GM18858 (cell line): ENCODE measurements at regions not wholly inside any gene's neighbourhood (a gene's known extent, or its start where the extent isn't known, plus 50 kb on each side); places are given as distances from the start of the nearest gene placed in this dataset.
A peak's percentile ranks its signal among the peaks of the same experiment; 100 is the strongest.

ENCODE experiments used
- ATAC-seq: cut with Tn5 transposase; IDR thresholded peaks from one replicate; pipeline ENCODE4 v1.9.1; 2021; ENCODE audit not compliant: unreplicated experiment

DNA sequence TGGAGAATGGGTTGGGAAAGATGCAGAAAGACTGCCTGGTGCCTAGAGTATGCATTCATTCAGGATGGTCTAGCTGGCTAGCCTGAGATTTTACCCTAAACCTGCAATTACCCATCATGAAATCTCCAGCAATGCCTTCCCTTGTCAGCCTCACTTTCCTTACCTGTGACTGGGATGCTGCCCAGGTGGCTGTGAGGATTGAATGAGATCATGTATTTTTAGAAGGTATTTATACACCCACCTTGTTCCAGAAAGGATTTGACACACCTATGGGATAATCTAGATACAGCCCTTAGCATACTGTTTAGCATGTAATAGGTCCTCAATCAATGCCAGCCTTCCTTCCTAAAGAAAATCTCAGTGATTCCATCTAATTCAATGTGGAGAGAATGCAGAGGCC lies 561.4 kb downstream of the CDK5RAP2 start:
- no peak for ATAC-seq

DNA sequence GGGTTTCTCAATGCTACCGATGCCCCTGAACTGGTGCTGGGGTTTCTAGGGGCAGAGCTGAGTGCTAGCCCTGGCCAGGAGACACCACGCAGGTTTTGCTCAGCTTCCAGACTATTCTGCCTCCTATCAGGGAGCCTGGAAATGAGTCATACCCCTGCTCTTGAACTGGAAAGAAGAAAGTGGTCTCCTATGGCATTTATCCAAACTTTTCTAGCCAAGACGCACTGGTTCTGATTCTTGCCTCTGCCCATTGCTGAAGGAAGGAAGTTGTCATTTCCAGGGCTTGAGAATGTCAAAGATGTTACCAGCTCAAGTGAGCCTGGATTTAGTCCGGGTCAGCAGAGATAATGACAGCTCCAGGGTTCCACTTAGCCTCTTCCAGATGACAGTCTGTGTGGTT lies 561.9 kb downstream of the CDK5RAP2 start:
- ATAC-seq: no peak

DNA sequence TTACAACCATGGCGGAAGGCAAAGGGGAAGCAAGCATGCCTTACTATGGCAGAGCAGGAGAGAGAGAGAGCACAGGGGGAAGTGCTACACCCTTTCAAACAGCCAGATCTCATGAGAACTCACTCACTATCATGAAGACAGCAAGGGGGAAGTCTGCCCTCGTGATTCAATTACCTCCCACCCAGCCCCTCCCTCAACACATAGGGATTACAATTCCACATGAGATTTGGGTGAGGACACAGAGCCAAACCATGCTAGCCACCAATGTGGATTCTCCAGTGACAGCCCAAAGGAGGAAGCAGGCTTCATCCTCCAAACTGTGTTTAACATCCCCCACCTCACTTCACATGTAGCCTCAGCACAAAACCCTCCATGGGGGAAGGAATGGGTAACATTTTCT lies 563.7 kb downstream of the CDK5RAP2 start:
- ATAC-seq: no peak

DNA sequence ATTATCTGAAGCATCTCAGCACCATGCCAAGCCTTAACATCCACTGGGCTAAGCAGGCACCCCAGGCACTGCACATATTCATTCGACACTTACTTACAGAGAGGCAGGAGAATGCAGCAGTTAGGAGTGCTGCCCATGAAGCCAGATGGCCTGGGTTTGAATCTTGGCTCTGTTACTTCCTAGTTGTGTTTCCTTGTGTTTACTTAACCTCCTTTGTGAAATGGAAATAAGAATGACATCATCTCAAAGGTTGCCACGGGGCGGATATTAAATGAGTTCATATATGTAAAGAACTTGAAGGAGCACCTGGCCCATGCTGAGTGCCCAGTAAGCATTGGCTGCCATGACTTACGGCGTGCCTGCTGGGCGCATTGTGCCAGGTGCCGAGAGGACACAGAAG lies 565.2 kb downstream of the CDK5RAP2 start:
- ATAC-seq: no peak

DNA sequence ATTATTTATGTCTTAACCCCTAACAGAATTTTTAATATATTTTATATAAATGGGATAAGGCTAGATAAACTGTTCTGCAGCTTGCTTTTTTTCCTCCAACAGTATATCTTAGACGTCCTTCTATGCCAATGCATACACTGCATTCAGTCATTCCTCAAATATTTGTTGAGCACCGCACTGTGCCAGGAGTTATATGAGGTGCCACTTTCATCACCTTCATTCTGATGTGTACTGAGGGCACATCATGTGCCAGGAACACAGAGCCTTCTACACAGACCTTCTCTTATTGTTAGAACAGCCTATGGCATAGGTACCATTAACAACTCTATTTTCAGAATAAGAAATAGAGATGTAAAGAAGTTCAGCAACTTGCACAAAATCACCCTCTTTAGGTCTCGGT lies 570.1 kb downstream of the CDK5RAP2 start:
- no peak for ATAC-seq

DNA sequence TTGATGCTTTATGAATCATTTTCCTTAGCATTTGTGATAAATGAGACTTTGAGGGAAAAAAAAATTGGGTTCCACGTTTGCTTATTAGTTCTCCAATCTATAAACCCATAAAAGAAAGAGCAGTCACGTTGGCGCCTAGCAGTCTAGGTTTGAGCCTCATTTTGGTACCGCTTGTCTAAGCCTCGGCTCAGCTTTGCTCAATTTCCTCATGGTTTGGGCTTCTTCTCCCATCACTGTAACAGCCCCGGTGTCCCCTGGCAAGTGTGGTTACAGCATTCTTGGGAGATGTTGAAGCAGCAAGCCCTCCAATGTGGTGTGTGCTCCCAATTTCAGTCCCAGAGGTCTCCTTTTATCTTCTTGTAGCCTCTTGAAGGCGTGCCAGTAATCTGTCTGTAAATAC lies 578.4 kb downstream of the CDK5RAP2 start:
- no peak for ATAC-seq

DNA sequence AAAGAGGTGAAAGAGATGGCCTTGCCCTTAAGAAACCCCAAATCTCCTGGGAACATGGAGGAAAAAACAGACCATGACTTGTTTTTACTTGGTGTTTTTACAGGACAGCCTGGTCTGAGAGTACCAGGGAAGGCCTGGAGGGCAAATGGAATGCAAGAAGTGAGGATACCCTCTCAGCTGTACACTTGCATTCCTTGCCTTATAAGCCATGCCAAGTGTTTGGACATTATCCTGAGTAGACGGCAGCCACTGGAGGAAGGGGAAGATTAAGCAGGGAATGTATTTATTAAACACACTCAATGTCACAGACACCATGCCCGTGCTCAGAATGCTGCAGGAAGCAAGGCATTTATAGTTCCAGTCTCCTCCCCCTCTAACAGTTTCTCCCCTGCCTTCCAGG lies 581.4 kb downstream of the CDK5RAP2 start:
- no peak for ATAC-seq

DNA sequence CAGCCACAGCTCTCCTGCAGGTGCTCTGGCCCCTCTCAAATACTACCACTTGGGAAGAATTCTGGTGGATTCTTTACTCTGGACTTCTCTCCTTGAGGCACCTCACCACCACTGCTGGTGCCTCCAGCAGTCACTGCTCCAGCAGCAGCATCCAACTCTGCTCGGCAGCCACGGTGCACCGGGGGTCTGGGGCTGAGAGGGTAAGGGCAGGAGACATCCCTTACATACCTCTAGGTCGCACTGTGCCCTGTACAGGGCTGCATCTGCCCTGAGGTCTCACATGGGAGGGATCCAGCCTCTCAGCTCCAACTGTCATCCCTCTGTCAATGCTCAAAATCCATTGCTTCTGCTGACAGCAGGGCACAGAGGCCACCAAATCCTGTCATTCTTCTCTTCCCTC lies 588.2 kb downstream of the CDK5RAP2 start:
- ATAC-seq: no peak

DNA sequence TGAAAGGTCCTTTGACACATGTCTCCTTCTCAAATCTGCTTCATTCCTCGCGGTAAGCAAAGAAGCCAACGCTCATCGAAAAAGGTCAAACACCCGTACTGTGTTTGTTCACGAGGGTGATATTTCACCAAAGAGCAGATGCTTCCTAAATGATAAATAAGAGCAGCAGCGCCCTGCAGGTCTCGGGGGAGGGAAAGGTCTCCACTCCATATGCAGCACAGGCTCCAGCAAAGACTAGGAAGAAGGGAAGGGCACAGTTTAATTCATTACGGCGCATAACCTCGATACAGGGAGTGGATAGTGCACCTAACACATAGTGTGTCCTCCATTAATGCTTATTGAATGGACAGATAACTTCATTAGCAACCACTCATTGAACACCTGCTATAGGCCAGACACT lies 593.3 kb downstream of the CDK5RAP2 start:
- ATAC-seq: no peak

DNA sequence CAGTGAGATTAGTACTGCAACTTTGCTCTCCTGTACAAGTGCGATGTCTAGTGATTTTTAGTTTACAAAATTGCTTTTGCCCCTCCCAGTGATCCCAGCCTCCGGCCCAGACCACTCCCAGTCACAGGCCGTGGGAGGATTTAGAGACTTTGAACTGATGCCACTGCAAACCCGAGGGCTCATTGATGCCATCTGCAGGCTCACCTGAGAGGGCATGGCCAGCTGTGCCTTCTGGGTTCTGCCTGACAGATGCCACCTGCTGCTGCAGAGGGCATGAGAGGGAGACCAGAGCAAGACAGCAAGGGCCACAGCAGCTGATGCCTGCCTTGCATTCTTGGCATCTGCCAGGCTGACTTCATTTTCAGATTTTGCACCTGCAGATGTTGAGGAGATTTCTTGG lies 593.8 kb downstream of the CDK5RAP2 start:
- no peak for ATAC-seq

DNA sequence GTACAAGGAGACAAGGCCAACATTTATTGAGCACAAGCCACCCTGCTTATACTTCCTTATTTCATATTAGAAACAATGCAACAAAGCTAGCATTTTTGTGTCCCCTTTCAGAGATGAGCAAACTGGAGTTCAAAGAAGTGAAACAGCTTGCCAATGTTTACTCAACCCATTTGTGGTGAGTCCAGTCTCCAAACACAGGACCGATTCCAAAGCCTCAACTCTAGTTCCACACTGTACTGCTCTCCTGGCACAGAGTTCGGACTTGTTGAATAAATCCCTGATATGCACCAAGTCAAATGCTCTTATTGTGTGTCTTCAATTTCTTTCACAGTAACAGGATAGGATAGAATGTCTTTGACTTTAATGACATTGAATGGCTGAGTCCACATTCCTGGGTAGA lies 604.8 kb upstream of the BRINP1 start:
- ATAC-seq: no peak

DNA sequence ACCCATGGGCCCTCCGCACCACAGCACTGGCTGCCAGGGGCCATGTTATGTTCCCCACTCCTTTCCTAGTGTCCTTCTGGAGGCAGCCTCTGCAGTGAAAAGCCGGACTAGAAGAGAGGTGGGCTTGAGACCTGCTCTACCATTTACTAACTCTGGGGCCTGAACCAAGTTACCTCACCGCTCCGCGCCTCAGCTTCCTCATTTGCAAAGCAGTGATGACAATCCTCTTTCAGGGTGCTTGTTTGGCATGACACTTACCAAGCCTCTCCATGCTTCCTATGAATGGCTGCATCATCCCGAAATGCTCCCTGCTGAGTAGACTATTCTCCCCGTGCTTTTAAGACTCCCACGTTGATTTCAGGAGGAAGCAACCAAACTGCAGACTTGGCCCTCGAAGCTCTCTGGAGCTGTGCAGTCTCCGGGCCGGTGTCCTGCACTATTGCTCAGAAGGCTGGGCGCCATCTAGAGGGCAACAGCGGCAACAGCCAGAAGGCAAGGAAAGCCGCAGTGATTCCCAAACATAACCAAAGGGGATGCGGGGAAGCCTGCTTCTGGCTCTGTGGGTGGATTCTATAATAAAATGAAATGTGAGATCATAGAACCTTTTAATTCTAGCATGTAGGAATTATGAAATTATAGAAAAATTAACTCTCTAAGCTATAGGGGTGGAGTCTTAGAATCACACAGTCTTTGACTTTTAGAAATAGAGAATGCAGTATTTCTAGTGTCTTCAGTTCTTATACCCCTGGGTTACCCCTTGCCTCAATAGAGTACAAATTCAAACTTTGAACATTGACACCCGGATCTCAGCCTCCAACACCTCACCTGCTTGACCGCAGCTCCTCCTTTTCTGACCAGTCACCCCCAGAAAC lies 599.8 kb upstream of the BRINP1 start:
- peak; percentile 69 for ATAC-seq

DNA sequence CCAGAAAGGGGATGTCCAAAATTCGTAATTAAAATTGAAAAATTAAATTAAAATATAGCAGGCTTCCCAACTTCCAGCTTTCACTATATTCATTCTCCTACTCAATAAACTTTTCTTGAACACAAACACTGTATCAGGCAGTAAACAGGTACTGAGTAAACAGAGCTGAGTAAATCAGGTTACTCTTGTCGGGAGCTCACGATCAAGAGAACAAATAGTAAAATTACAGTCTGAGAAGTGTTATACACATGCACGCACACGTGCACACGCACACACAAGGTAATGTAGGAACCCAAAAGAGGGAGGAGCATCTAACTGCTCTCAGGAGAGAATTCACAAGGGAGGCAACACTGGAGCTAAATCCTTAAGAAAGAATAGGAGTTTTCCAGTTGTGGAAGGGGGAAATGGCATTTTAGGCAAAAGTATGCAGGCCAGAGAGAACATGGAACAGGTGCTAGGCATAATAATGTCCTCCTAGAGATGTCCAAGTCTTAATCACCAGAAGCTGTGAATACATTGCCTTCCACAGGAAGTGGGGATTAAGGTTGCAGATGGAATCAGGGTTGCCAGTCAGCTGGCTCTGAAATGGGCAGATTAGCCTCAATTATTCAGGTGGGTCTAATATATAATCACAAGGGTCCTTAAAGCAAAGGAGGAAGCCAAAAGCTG lies 598.8 kb upstream of the BRINP1 start:
- ATAC-seq: no peak

DNA sequence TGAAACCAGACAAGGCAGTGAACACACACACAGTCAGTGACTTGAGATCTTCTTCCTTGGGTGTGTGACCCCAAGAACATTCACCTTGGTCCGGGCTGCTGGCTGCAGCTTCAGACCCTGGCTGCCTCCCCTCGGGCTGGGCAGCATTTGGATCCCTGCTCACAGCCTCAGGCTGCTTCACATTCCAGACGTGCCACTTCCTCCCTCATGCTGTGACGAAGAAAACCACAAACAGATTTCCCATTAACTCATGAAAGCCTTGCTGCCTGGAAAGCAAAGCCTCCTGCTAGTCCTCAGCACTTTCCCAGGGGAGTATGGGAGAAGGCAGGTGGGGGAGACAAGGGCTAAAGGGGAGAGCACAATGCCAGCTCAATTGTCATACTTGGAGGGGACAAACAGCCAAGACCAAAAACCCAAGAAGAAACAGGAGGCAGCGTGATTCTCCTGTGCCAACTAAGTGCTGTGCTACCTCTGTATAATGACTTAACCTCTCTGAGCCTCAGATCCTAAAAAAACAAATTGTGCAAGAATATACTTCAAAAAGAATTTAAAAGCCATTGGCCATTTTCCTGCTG lies 594.6 kb upstream of the BRINP1 start:
- ATAC-seq: no peak

DNA sequence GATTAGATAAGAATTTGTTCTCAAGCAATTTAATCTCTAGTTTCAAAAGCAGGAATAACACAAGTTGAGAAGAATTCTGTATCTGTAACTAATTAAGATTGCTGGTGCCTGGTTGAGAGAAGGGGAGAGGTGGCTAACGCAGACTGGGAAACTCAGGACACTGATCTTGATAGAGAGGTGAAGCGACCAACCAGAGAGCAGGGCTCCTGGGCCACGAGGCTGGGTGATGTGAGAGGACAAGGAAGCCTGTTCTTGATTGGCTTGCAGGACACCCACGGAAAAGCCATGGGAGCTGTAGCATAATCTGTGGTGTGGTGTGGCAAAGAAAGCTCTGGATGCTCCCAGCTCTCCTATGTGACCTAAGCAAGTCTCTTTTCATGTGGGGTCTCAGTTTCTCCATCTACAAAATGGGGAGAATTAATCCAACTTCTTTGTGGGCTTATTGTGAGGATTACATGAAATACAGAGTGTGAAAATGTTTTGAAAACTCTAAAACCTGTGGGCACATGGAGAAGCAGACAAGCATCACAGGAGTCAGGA lies 594.1 kb upstream of the BRINP1 start:
- no peak for ATAC-seq

DNA sequence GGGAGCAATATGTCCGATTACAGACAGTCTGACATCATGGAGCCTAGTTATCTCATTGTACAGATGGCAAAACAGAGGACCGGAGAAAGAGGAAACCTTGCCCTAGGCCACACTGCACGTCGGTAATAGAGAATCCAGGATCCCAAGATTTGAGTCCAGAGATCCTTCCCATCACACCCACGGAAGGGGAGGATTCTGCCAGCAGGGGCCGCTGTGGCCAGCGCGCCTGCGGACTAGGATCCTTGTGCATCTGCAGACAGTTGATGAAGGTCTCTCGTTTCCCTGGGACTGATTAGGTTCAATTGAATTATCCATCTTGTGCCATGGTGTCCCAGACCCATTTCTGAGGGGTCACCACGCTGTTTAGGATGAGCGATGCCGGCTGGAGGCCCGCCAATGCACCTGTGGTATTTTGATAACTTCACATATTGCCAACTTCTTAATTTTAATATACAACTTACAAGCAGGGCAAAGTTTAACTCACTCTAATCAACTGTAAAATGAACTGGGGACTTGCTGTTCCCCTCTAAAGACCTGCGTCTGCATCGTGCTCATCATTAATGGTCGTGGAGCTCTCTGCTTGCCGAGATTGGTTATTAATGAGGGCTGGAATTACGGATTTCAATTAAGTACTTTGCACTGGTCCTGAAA lies 592.7 kb upstream of the BRINP1 start:
- ATAC-seq: no peak

DNA sequence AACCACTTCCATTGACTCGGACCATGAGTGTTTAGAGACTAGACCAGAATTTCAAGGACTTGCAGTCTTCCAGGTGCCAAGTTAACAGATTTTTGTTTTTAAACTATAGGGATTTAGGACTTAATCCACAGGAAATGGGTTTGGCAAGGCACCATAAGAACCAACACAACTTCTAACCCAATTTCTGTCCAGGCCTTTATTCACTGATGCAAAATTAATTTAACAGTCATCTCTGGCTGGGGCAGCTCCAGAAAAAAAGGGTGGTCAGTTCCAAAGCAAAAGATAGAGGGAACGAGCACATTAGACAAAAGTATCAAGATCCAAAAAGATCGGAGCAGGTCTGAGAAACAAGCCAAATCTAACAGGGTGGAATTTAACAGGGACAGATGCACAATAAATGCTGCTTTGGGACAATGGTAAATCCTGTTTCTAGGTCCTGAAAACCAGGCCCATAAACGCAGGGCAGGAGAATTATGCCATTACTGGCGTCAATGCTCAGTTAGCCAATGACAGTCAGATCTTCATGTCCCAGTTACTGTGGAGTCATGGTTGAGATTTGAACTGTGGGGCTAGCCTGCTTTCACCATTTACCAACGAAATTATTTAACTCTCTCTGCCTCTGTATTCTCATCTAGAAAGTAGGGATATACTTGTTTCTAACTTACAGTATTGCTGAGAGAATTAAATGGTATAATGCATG lies 590.8 kb upstream of the BRINP1 start:
- ATAC-seq: no peak

DNA sequence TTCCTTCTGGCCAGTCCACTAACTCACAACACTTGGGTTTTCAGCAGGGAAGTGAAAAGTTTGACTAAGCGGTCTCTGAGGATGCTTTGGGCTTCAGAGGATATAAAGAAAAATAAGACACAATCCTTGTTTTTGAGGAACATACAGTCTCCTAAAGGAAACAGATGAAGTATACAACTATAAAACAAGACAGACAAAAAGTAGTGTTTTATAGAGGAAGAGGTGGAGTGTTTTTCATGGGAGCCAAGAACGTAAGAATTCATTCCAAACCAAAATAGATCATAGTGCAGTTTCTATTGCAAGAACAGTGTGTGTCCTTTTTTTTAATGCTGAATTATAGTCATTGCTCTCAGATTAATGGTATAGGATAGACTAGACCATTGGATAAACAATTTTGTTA lies 586.9 kb upstream of the BRINP1 start:
- ATAC-seq: no peak

DNA sequence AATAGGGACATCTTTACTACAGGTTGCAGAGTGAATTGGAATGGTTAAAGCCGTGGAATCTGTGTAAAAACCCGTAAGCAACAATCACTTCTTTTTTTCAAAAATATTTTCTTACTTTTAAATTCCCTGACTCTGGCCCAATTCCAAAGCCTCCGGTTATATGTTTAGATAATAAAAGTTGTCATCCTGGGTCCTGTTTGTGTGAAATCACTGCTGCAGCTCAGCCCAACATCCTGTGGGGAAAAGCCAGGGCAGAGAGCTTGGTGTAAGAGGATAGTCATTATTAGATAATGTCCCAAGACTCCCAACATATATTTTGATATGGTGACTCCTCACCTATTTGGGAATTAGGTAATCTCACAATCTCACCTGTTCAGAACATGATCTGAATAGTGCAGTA lies 586.0 kb upstream of the BRINP1 start:
- ATAC-seq: no peak

DNA sequence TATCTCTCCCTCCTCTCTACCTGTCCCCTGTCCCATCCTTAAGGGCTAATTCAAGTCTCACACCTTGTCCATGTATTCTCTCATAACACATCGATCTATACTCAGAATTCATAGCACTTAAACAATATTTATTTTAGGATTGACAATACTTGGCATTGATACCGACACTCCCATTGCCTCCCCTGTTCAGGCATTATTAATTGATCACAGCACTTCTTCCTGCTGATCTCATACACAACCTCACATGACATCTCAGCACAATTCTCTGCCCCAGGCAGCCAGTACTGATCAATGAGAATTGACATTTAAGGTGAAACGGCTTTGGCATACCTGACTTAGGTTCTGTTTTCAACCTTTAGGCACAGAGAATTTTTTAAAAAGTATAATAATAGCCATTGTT lies 582.4 kb upstream of the BRINP1 start:
- ATAC-seq: no peak

DNA sequence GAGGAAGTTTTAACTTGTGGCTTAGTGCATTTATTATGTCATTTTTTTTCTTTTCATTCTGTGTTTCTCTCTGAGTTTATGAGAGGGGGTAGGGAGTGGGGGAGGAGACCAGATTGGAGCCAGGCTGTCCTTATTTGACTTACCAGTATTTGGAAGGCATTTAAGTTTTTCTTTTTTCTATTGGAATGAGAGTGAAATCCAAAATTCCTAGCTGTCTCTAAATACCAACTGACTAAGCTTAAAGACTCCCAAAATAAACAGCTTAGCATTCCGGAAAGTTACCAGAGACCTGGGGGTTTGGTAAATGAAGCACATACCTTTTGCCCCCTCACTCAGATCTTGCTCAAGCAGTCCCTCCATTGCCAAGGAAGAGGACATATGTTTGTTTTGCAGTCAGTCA lies 581.9 kb upstream of the BRINP1 start:
- ATAC-seq: no peak
